Type B pancreatic cell (in vitro differentiated cells): ENCODE measurements at regions not wholly inside any gene's neighbourhood (a gene's known extent, or its start where the extent isn't known, plus 50 kb on each side); places are given as distances from the start of the nearest gene placed in this dataset.

ENCODE experiments used
- DNase-seq: peaks from one replicate; pipeline ENCODE4 v3.0.0; 2021; ENCODE audit warnings: mixed read lengths; ENCODE audit not compliant: unreplicated experiment; ENCODE audit errors: extremely low spot score
- H3K27ac Mint-ChIP-seq: 2 replicates; pipeline ENCODE4 v1.8.0; 2021; ENCODE audit warnings: mild to moderate bottlenecking, mixed read lengths
- H3K27me3 Mint-ChIP-seq: 2 replicates; pipeline ENCODE4 v1.8.0; 2021; ENCODE audit warnings: mixed read lengths
- H3K36me3 Mint-ChIP-seq: 2 replicates; pipeline ENCODE4 v1.8.0; 2021; ENCODE audit warnings: mixed read lengths
- H3K4me1 Mint-ChIP-seq: one replicate; pipeline ENCODE4 v1.8.0; 2021; ENCODE audit warnings: mixed read lengths; ENCODE audit not compliant: unreplicated experiment
- H3K4me3 Mint-ChIP-seq: 2 replicates; pipeline ENCODE4 v1.8.0; 2021; ENCODE audit warnings: mild to moderate bottlenecking, mixed read lengths
- H3K9me3 Mint-ChIP-seq: 2 replicates; pipeline ENCODE4 v1.8.0; 2021; ENCODE audit warnings: mixed read lengths
- TF ChIP-seq, protein P1 (sequence below): fragments of 200-600 bp; sonication (generic); conservative IDR thresholded peaks from 2 replicates; pipeline ENCODE4 v1.5.0; 2021; ENCODE audit warnings: antibody characterized with exemption, mild to moderate bottlenecking

DNA sequence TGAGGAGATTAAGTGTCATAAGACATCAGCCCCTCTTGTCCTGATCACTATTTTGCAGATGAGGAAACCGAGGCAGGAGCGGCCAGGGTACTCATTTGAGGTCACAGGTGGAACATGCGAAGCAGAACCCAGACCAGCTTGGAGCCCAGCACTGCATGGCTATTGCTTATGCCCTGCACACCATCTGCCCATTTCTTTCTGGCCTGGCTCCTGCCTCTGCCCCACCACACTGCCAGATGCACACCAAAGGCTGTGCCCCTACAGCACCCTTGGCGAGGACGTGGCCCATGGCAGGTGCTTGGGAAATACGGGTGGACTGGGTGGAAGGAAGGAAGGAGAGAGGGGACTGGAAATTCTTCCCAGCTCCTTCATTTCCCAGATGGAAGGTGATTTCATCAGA is 222.9 kb downstream of the CTTN start:
- Mint-ChIP-seq H3K4me3 (no peak overlapping the region), H3K27ac (no peak overlapping the region), H3K27me3 (no peaks in the 10 kb centered on the region), H3K9me3 (no peaks in the 10 kb centered on the region), H3K36me3 (no peaks in the 10 kb centered on the region), H3K4me1 (peaks cover 4% of the 10 kb centered on the region)
- DNase-seq: no peak
- TF ChIP-seq, protein P1, sequence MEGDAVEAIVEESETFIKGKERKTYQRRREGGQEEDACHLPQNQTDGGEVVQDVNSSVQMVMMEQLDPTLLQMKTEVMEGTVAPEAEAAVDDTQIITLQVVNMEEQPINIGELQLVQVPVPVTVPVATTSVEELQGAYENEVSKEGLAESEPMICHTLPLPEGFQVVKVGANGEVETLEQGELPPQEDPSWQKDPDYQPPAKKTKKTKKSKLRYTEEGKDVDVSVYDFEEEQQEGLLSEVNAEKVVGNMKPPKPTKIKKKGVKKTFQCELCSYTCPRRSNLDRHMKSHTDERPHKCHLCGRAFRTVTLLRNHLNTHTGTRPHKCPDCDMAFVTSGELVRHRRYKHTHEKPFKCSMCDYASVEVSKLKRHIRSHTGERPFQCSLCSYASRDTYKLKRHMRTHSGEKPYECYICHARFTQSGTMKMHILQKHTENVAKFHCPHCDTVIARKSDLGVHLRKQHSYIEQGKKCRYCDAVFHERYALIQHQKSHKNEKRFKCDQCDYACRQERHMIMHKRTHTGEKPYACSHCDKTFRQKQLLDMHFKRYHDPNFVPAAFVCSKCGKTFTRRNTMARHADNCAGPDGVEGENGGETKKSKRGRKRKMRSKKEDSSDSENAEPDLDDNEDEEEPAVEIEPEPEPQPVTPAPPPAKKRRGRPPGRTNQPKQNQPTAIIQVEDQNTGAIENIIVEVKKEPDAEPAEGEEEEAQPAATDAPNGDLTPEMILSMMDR: no peak

DNA sequence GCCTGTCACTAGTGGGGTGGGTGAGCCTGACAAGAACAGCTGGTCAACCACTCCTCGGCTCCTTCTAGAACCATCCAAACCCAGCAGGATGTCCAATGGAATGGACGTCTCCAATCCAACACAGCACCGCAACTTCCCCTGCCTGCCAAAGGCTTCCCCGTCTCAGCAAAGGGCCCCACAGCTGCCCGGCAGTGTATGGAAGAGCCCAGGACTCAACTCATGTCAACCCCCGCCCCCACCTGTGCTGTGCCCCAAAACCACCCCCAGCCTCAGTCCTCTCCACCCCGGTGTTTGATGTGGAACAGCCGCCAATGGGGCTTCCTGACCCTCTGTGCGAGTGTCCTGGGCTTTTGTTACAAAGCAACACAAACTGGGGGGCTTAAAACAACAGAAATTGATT is 223.8 kb downstream of the CTTN start:
- H3K4me3 Mint-ChIP-seq: no peak overlapping the region
- H3K9me3 Mint-ChIP-seq: no peaks in the 10 kb centered on the region
- no peaks in the 10 kb centered on the region for H3K36me3 Mint-ChIP-seq
- H3K27ac Mint-ChIP-seq: no peak overlapping the region
- no peak for DNase-seq
- TF ChIP-seq, protein P1: no peak
- H3K4me1 Mint-ChIP-seq: peaks cover 6% of the 10 kb centered on the region
- H3K27me3 Mint-ChIP-seq: no peaks in the 10 kb centered on the region

DNA sequence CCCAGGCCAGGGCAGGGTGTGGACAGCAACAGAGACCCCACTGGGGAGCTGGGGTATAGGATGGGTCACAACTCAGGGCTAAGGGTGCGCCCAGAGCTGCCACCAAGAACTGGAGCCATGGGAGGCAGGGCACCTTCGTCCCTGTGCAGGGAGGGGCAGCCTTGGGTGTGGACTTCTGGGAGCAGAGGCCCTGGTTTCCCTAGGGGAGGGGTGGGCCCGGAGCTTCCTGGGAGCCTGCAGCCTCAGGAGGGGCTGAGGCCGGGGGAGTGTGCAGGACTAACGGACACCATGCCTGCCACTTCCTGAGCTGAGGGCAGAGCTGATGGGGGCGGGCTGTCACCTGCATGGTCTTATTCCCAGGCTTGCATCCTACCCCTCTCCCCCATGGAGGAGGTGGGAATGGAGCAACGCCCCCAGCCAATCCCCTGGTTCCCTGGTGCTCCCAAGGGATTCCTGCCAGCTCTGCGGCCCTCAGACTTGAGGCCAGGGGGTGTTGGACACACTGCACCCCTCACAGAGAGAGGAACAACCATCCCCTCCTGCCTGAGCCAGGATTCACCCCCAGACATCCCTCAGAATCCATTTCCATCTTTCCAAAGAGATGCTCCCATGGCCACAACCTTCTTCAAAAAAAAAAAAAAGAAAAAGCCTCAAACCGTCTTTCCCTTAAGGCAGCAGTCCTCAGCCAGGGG is 225.7 kb downstream of the CTTN start:
- no peaks in the 10 kb centered on the region for H3K9me3 Mint-ChIP-seq
- peaks cover 19% of the 10 kb centered on the region for H3K4me1 Mint-ChIP-seq
- no peak overlapping the region for H3K27ac Mint-ChIP-seq
- TF ChIP-seq, protein P1: no peak
- DNase-seq: no peak
- H3K27me3 Mint-ChIP-seq: no peaks in the 10 kb centered on the region
- no peak overlapping the region for H3K4me3 Mint-ChIP-seq
- no peaks in the 10 kb centered on the region for H3K36me3 Mint-ChIP-seq

DNA sequence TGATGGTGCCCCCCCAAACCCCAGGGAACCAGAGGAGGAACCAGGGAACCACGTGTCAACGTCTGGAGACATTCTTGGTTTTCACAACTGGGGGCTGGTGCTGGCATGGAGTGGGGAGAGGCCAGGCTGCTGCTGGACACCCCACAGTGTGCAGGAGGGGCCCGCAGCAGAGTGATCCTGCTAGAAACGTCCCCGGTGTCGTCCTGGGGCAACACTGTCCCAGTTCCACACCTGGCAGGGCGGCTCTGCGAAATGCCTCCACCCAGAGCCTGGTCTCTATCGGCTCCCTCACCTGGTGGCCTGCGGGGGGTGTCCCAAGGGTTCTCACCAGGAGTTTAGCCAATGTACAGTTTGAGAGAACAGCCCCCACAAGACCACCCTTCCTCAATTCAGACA is 226.3 kb downstream of the CTTN start:
- Mint-ChIP-seq H3K4me1 (peaks cover 20% of the 10 kb centered on the region), H3K4me3 (no peak overlapping the region), H3K9me3 (no peaks in the 10 kb centered on the region), H3K27me3 (no peaks in the 10 kb centered on the region), H3K36me3 (no peaks in the 10 kb centered on the region), H3K27ac (no peak overlapping the region)
- DNase-seq: no peak
- TF ChIP-seq, protein P1: no peak

DNA sequence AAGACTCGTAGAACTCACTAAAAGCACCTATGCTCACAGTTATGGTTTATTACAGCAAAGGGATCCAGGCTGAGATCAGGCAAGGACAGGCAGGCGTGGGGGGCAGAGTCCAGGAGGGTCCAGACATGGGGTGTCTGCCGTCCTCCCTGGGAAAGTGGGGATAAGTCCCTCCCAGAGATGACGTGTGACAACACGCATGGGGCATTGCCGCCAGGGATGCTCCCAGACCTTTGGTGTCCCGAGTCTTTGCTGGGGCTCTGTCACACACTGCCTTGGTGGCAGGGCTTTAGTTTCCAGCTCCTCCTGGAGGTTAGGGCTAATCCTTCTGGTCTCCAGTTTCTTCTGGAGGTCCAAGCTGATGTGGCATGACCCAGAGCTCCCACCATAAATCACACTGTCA is 226.7 kb downstream of the CTTN start:
- no peaks in the 10 kb centered on the region for H3K36me3 Mint-ChIP-seq
- no peak overlapping the region for H3K4me3 Mint-ChIP-seq
- H3K9me3 Mint-ChIP-seq: no peaks in the 10 kb centered on the region
- TF ChIP-seq, protein P1: no peak
- DNase-seq: no peak
- H3K27ac Mint-ChIP-seq: no peak overlapping the region
- no peaks in the 10 kb centered on the region for H3K27me3 Mint-ChIP-seq
- H3K4me1 Mint-ChIP-seq: peaks cover 20% of the 10 kb centered on the region
